A549 (cell line): ENCODE measurements at regions not wholly inside any gene's neighbourhood (a gene's known extent, or its start where the extent isn't known, plus 50 kb on each side); places are given as distances from the start of the nearest gene placed in this dataset.

Experiments
- ATAC-seq, 2 experiments: fragments of 200-7000 bp in 1 of 2; fragments of >200 bp in 1 of 2; cut with Nextera tagmentation in 1 of 2; cut with Tn5 transposase in 1 of 2; 3 replicates each; pipeline versions ENCODE4 v1.8.0 to v1.9.1; 2018 to 2020; ENCODE audit warnings: mild to moderate bottlenecking in 1 of 2, moderate library complexity in 1 of 2
- CTCF ChIA-PET: fragments of 300-600 bp; sonication (Branson Sonifier 250); formaldehyde crosslinking; extraction: SDS; loops from one replicate; lab custom pipeline; 2021; ENCODE audit warnings: antibody characterized with exemption, inconsistent platforms; lab: Yijun Ruan, JAX
- POLR2A ChIA-PET: fragments of 350-600 bp; formaldehyde crosslinking; extraction: SDS; loops from one replicate; lab custom pipeline; 2021; ENCODE audit warnings: antibody characterized with exemption, inconsistent platforms; lab: Yijun Ruan, JAX
- DNase-seq, 2 experiments: peaks; one replicate each; pipeline versions ENCODE4 v3.0.0 to v3.0.0-alpha.2; 2011 to 2016; ENCODE audit warnings: low read depth in 1 of 2, low spot score in 1 of 2
- FAIRE-seq: peaks from 2 replicates; lab custom pipeline; 2011; peaks lifted over from hg19 to GRCh38; lab: Jason Lieb, UNC
- H3K27ac ChIP-seq, 2 experiments: fragments of >200 bp; sonication (Bioruptor Twin); formaldehyde crosslinking; 3 replicates each; pipeline ENCODE4 v1.5.1; 2016 to 2017
- H3K4me1 ChIP-seq: fragments of >200 bp; sonication (Bioruptor Twin); formaldehyde crosslinking; 3 replicates; pipeline ENCODE4 v1.6.1; 2016
- H3K4me2 ChIP-seq: fragments of >200 bp; sonication (Bioruptor Twin); formaldehyde crosslinking; 3 replicates; pipeline ENCODE4 v1.6.1; 2016
- H3K4me3 ChIP-seq: fragments of >200 bp; sonication (Bioruptor Twin); formaldehyde crosslinking; 3 replicates; pipeline ENCODE4 v1.5.1; 2016
- H3K9me3 ChIP-seq: fragments of >200 bp; sonication (Bioruptor Twin); formaldehyde crosslinking; 3 replicates; pipeline ENCODE4 v1.6.1; 2016
- ATOH8 ChIP-seq: fragments of 250-450 bp; sonication (Bioruptor Pico); IDR thresholded peaks from 2 replicates; pipeline ENCODE4 v1.5.0; 2020; ENCODE audit warnings: low read depth, mild to moderate bottlenecking, moderate library complexity
- CHD2 ChIP-seq: fragments of 150-350 bp; IDR thresholded peaks from 2 replicates; pipeline ENCODE4 v1.6.1; 2014; ENCODE audit warnings: low read length; ENCODE audit not compliant: partially characterized antibody
- EHF ChIP-seq: fragments of 250-450 bp; sonication (Bioruptor Pico); IDR thresholded peaks from 2 replicates; pipeline ENCODE4 v1.5.0; 2020; ENCODE audit warnings: mild to moderate bottlenecking
- EP300 ChIP-seq, 2 experiments: fragments of >200 bp; sonication (Bioruptor Twin); formaldehyde crosslinking; IDR thresholded peaks; 2 replicates in 1 of 2; 3 replicates in 1 of 2; pipeline ENCODE4 v1.6.1; 2016 to 2017
- FOSL2 ChIP-seq, 2 experiments: fragments of 450-650 bp in 1 of 2; fragments of >200 bp in 1 of 2; sonication (Bioruptor Twin) in 1 of 2; formaldehyde crosslinking; IDR thresholded peaks; 2 replicates each; pipeline versions ENCODE4 v1.5.0 to v1.6.1; 2016 to 2020; ENCODE audit warnings: mild to moderate bottlenecking in 1 of 2, moderate library complexity in 1 of 2
- GATA3 ChIP-seq: IDR thresholded peaks from 2 replicates; pipeline ENCODE4 v1.6.1; 2012; ENCODE audit warnings: borderline replicate concordance
- KDM1A ChIP-seq: fragments of 200-600 bp; sonication (generic); IDR thresholded peaks from 2 replicates; pipeline ENCODE4 v1.6.1; 2016; ENCODE audit warnings: low read depth, mild to moderate bottlenecking
- KDM5A ChIP-seq: fragments of 200-600 bp; sonication (generic); IDR thresholded peaks from 2 replicates; pipeline ENCODE4 v1.6.1; 2016; ENCODE audit warnings: antibody characterized with exemption, mild to moderate bottlenecking
- MAFK ChIP-seq: fragments of 450-650 bp; IDR thresholded peaks from 2 replicates; pipeline ENCODE4 v1.6.1; 2014; ENCODE audit not compliant: partially characterized antibody
- MAZ ChIP-seq: fragments of 150-350 bp; IDR thresholded peaks from 2 replicates; pipeline ENCODE4 v1.6.1; 2014; ENCODE audit warnings: antibody characterized with exemption, low read depth, low read length, borderline replicate concordance
- NFE2L2 ChIP-seq: fragments of 150-350 bp; conservative IDR thresholded peaks from 2 replicates; pipeline ENCODE4 v1.6.1; 2014; ENCODE audit warnings: low read length
- NPAS2 ChIP-seq: fragments of 250-450 bp; sonication (Bioruptor Pico); IDR thresholded peaks from 2 replicates; pipeline ENCODE4 v1.8.0; 2022; ENCODE audit warnings: mild to moderate bottlenecking, moderate library complexity, borderline replicate concordance
- PBX3 ChIP-seq: IDR thresholded peaks from 2 replicates; pipeline ENCODE4 v1.6.1; 2012
- POLR2A ChIP-seq: IDR thresholded peaks from 2 replicates; pipeline ENCODE4 v1.6.1; 2012; ENCODE audit warnings: mild to moderate bottlenecking, low read length
- RARB ChIP-seq: fragments of 250-450 bp; sonication (Bioruptor Pico); IDR thresholded peaks from 2 replicates; pipeline ENCODE4 v1.8.0; 2021; ENCODE audit warnings: mild to moderate bottlenecking, moderate library complexity
- REST ChIP-seq: fragments of 200-600 bp; sonication (generic); IDR thresholded peaks from 2 replicates; pipeline ENCODE4 v1.6.1; 2016; ENCODE audit warnings: antibody characterized with exemption, mild to moderate bottlenecking, moderate library complexity
- RFX5 ChIP-seq: fragments of 450-650 bp; IDR thresholded peaks from 2 replicates; pipeline ENCODE4 v1.7.1; 2014; ENCODE audit warnings: antibody characterized with exemption, mild to moderate bottlenecking, moderate library complexity
- TP53 ChIP-seq: fragments of 250-450 bp; sonication (Bioruptor Pico); IDR thresholded peaks from 2 replicates; pipeline ENCODE4 v1.5.0; 2021; ENCODE audit warnings: mild to moderate bottlenecking, moderate library complexity
- ZSCAN20 ChIP-seq: fragments of 250-450 bp; sonication (Bioruptor Pico); IDR thresholded peaks from 2 replicates; pipeline ENCODE4 v1.8.0; 2022; ENCODE audit warnings: mild to moderate bottlenecking, moderate library complexity
- WGBS: methylation state at CpG from one replicate; pipeline ENCODE4 v1.1.6; 2017; ENCODE audit errors: missing lambda C conversion rate; 5-methylcytosine and 5-hydroxymethylcytosine counted together
- TF ChIP-seq, protein P1 (sequence below): fragments of 250-450 bp; sonication (Bioruptor Pico); IDR thresholded peaks from 2 replicates; pipeline ENCODE4 v1.5.0; 2021; ENCODE audit warnings: mild to moderate bottlenecking, moderate library complexity, borderline replicate concordance

DNA sequence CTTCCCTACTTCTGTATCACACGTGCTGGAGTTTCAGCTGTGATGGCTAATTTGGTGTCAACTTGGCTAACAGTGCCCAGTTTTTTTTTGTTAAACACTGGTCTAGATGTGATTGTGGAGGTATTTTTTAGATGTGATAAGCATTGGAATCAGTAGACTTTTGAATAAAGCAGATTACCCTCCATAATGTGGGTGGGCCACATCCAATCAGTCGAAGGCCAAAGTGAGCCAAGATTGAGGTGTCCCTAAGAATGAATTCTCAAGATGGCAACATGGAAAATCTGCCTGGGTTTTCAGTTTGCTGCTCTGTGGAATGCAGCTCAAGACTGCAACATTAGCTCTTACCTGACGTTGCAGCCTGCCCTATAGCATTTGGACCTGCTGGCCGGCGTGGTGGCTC is 68.8 kb upstream of the AGBL1 start:
- no peak overlapping the region for H3K27ac ChIP-seq
- 14% methylated on average over 5 of the region's 5 CpGs for WGBS
- ChIA-PET CTCF (no interaction called here), POLR2A (no interaction called here)
- no peak overlapping the region for H3K4me3 ChIP-seq
- DNase-seq, result no peak
- TF ChIP-seq TP53 (CRISPR knock-in tag), result no peak
- no peaks in the 10 kb centered on the region for H3K4me1 ChIP-seq
- H3K4me2 ChIP-seq, result no peak overlapping the region
- ATAC-seq, result no peak
- FAIRE-seq, result no peak
- no peaks in the 10 kb centered on the region for H3K9me3 ChIP-seq

DNA sequence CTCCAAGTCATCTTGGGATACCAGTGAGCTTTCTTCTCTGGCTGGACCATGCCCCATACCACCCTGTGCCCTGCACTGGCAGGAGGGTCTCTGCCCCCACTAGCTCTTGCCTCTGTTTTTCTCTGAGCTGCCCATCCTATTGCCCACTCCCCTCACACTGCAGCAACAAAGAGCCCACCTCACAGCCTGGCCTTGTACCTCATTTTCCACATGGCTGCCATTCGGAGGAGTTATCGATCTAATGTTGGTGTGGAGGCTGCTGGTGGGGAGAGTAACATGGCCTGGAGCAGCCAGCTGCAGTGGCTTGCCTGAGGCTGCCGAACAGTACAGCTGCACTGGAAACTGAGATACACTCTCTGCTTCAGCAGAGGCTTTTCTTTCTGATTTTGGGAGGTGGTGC is 65.7 kb upstream of the AGBL1 start:
- DNase-seq, result no peak
- H3K27ac ChIP-seq, result no peak overlapping the region
- no peaks in the 10 kb centered on the region for H3K4me1 ChIP-seq
- WGBS, result 11% methylated on average over 3 of the region's 3 CpGs
- FAIRE-seq, result no peak
- ATAC-seq, result no peak
- ChIA-PET POLR2A (no interaction called here), CTCF (no interaction called here)
- no peak overlapping the region for H3K4me3 ChIP-seq
- TF ChIP-seq PBX3 (no peak), MAZ (no peak), ATOH8 (CRISPR knock-in tag) (no peak), MAFK (no peak), NPAS2 (CRISPR knock-in tag) (no peak), RARB (CRISPR knock-in tag) (no peak), ZSCAN20 (CRISPR knock-in tag) (no peak), POLR2A (no peak), EHF (no peak), CHD2 (no peak), NFE2L2 (no peak), FOSL2 (IDR thresholded peaks at IDR 0.05) (no peak), FOSL2 (CRISPR knock-in tag; IDR thresholded peaks at IDR 0.05) (no peak), REST (no peak), GATA3 (no peak), KDM1A (no peak), KDM5A (no peak), TP53 (CRISPR knock-in tag) (no peak), RFX5 (no peak), EP300 (IDR thresholded peaks at IDR 0.05) (no peak)
- TF ChIP-seq, protein P1, sequence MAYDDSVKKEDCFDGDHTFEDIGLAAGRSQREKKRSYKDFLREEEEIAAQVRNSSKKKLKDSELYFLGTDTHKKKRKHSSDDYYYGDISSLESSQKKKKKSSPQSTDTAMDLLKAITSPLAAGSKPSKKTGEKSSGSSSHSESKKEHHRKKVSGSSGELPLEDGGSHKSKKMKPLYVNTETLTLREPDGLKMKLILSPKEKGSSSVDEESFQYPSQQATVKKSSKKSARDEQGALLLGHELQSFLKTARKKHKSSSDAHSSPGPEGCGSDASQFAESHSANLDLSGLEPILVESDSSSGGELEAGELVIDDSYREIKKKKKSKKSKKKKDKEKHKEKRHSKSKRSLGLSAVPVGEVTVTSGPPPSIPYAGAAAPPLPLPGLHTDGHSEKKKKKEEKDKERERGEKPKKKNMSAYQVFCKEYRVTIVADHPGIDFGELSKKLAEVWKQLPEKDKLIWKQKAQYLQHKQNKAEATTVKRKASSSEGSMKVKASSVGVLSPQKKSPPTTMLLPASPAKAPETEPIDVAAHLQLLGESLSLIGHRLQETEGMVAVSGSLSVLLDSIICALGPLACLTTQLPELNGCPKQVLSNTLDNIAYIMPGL (CRISPR knock-in tag), result no peak
- H3K9me3 ChIP-seq, result no peaks in the 10 kb centered on the region
- H3K4me2 ChIP-seq, result no peak overlapping the region
